SK-MEL-5 (cell line): ENCODE measurements at regions not wholly inside any gene's neighbourhood (a gene's known extent, or its start where the extent isn't known, plus 50 kb on each side); places are given as distances from the start of the nearest gene placed in this dataset.
"Not testable (repeated sequence)": the region's sequence is repeated elsewhere in the genome, so short reads cannot be mapped to it uniquely, and the experiment has no call there.

Experiments
- DNase-seq: peaks from one replicate; pipeline ENCODE4 v3.0.0-alpha.2; 2016; ENCODE audit warnings: low read depth, low spot score
- in situ Hi-C: cut with HindIII; loops from 2 replicates; pipeline ENCODE4 v1.10.0; 2016; ENCODE audit warnings: low sequenced_read_pairs, high pct_unique_total_duplicates, low pct_unique_long_range_greater_than_20kb

GRCh38 chr2:238518172-238518820 lies 91.6 kb downstream of the ASB1 start:
- DNase-seq = no peak
- in situ Hi-C loops = no loop called here

GRCh38 chr2:238518821-238519186 lies 92.1 kb downstream of the ASB1 start:
- in situ Hi-C loops = no loop called here
- DNase-seq = no peak

- in situ Hi-C loops = no loop called here
- DNase-seq = no peak
These were observed 93.7 kb downstream of the ASB1 start for GRCh38 chr2:238520359-238520886.

- in situ Hi-C loops = no loop called here
- DNase-seq = no peak
These were observed 94.3 kb downstream of the ASB1 start for GRCh38 chr2:238521002-238521401.

GRCh38 chr2:238521870-238522269 lies 95.1 kb downstream of the ASB1 start:
- in situ Hi-C loops = no loop called here
- no peak for DNase-seq

- DNase-seq = no peak
- in situ Hi-C loops = no loop called here
These were observed 96.7 kb downstream of the ASB1 start for GRCh38 chr2:238523158-238524110.

- in situ Hi-C loops = no loop called here
- no peak for DNase-seq
These were observed 97.8 kb downstream of the ASB1 start for GRCh38 chr2:238524426-238524983.

- no peak for DNase-seq
- in situ Hi-C loops = no loop called here
These were observed 99.3 kb downstream of the ASB1 start for GRCh38 chr2:238525990-238526389.

- no peak for DNase-seq
- in situ Hi-C loops = no loop called here
These were observed 100.8 kb downstream of the ASB1 start for GRCh38 chr2:238527565-238527964.

GRCh38 chr2:238528953-238529781 lies 102.4 kb downstream of the ASB1 start:
- in situ Hi-C loops = no loop called here
- DNase-seq = peak; percentile 20

GRCh38 chr2:238531017-238531645 lies 104.4 kb downstream of the ASB1 start:
- in situ Hi-C loops = not testable (repeated sequence)

GRCh38 chr2:238543732-238544131 lies 117.0 kb downstream of the ASB1 start:
- in situ Hi-C loops, DNase-seq: not testable (repeated sequence)

More at GRCh38 chr2:238531017-238531645, 104.4 kb downstream of the ASB1 start:
- not testable (repeated sequence) for DNase-seq

GRCh38 chr2:238548902-238549462 lies 122.3 kb downstream of the ASB1 start:
- DNase-seq = no peak
- in situ Hi-C loops = no loop called here

GRCh38 chr2:238549866-238550265 lies 123.1 kb downstream of the ASB1 start:
- no peak for DNase-seq
- in situ Hi-C loops = no loop called here

GRCh38 chr2:238551091-238551490 lies 124.4 kb downstream of the ASB1 start:
- no peak for DNase-seq
- in situ Hi-C loops = no loop called here

- in situ Hi-C loops = no loop called here
- no peak for DNase-seq
These were observed 125.5 kb downstream of the ASB1 start for GRCh38 chr2:238552226-238552625.

GRCh38 chr2:238553159-238553558 lies 126.4 kb downstream of the ASB1 start:
- in situ Hi-C loops = no loop called here
- DNase-seq = no peak
